H1 (cell line): ENCODE measurements at regions not wholly inside any gene's neighbourhood (a gene's known extent, or its start where the extent isn't known, plus 50 kb on each side); places are given as distances from the start of the nearest gene placed in this dataset.

Experiments
- ATF2 ChIP-seq: IDR thresholded peaks from 2 replicates; pipeline ENCODE4 v1.6.1; 2012; ENCODE audit warnings: low read length, inconsistent platforms
- JUND ChIP-seq: IDR thresholded peaks from 2 replicates; pipeline ENCODE4 v1.6.1; 2011; ENCODE audit warnings: mild to moderate bottlenecking, improper control_type of control experiment, low read length
- KDM4A ChIP-seq: IDR thresholded peaks from one replicate; pipeline ENCODE4 v1.7.1; 2012; ENCODE audit warnings: low read depth, mild to moderate bottlenecking, moderate library complexity, low read length, inconsistent platforms; ENCODE audit not compliant: severe bottlenecking
- KDM5A ChIP-seq: fragments of 200-600 bp; IDR thresholded peaks from 2 replicates; pipeline ENCODE4 v1.7.1; 2012; ENCODE audit warnings: mild to moderate bottlenecking, low read length, inconsistent platforms, mixed read lengths
- RFX5 ChIP-seq: IDR thresholded peaks from 2 replicates; pipeline ENCODE4 v1.6.1; 2011; ENCODE audit warnings: low read depth, low read length, improper control_type of control experiment, borderline replicate concordance
- SP4 ChIP-seq: IDR thresholded peaks from 2 replicates; pipeline ENCODE4 v1.6.1; 2012; ENCODE audit warnings: low read length, inconsistent platforms
- TAF1 ChIP-seq: IDR thresholded peaks from 2 replicates; pipeline ENCODE4 v1.6.1; 2011; ENCODE audit warnings: mild to moderate bottlenecking, low read depth, low read length
- USF2 ChIP-seq: IDR thresholded peaks from 2 replicates; pipeline ENCODE4 v1.6.1; 2011; ENCODE audit warnings: low read length, improper control_type of control experiment

GRCh38 chr3:189529889-189530471 lies 101.2 kb upstream of the TP63 start (continued):
- TF ChIP-seq ATF2 (no peak), USF2 (no peak), JUND (no peak), TAF1 (no peak), RFX5 (no peak), KDM4A (no peak), SP4 (no peak), KDM5A (no peak)
